ENCODE measurements at regions not wholly inside any gene's neighbourhood (a gene's known extent, or its start where the extent isn't known, plus 50 kb on each side); places are given as distances from the start of the nearest gene placed in this dataset.

DNA sequence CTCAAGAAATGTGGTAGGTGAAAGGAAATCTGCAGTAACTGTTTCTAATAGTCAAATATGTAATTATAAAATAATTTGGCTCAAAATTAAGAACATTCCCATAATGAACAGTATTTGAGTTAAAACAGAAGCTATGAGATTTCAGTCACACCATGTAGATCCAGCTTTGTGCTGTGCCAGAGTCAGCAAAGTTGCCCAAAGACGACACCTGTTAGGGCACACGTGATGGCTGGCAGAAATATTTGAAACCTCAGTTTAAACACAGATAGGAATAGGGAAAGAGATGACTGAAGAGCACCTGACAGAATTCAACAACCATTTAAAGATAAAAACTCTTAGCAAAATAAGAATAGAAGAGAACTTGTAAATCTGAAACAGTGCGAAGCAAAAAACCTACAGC, 129.3 kb downstream of the CD83 start (continued):
- no peak for TF ChIP-seq JUN (CRISPR knock-in tag; IDR thresholded peaks at IDR 0.05)
- no peak for TF ChIP-seq SMAD4 (CRISPR knock-in tag; IDR thresholded peaks at IDR 0.05)

DNA sequence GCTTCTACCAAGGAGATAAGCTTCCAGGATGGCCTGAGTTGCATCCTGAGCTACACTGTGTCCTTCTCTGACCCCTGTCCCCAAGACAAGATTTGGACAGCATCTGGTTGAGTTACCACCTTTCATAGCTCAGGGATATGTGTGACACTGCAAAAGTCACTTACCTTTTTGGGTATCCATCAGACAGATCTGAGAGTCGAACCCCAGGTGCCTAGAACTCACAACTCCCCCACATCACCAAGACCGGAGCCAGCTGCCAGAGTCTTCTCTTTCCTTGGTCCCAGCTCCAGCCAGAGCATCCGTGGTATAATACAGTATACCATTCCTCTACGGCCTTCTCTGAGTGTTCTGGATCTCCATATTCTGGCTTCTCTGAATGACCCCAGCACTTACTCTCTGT, 133.0 kb downstream of the CD83 start:
- Mint-ChIP-seq H3K4me3 (no peak overlapping the region), H3K9me3 (no peaks in the 10 kb centered on the region), H3K27ac (no peak overlapping the region), H3K27me3 (ENCODE audit: low read depth) (no peaks in the 10 kb centered on the region), H3K4me1 (peaks cover 11% of the 10 kb centered on the region), H3K36me3 (no peaks in the 10 kb centered on the region)
- ChIA-PET POLR2A (no interaction called here), CTCF (no interaction called here)
- no peak for ATAC-seq
- no peak for TF ChIP-seq FOXJ3 (CRISPR knock-in tag; IDR thresholded peaks at IDR 0.05; ENCODE audit: borderline replicate concordance)
- TF ChIP-seq GABPB1 (CRISPR knock-in tag; IDR thresholded peaks at IDR 0.05): no peak
- no peak for TF ChIP-seq GTF2I (CRISPR knock-in tag; conservative IDR thresholded peaks at IDR 0.05)
- TF ChIP-seq PRRX2 (CRISPR knock-in tag; IDR thresholded peaks at IDR 0.05): no peak
- TF ChIP-seq HMGA2 (CRISPR knock-in tag; IDR thresholded peaks at IDR 0.05): no peak
- no peak for TF ChIP-seq NR2C2 (CRISPR knock-in tag; IDR thresholded peaks at IDR 0.05)
- no peak for TF ChIP-seq ZBTB21 (CRISPR knock-in tag; IDR thresholded peaks at IDR 0.05; ENCODE audit: borderline replicate concordance)
- no peak for TF ChIP-seq ZNF263 (CRISPR knock-in tag; IDR thresholded peaks at IDR 0.05; ENCODE audit: low read depth)
- DNase-seq (ENCODE audit: low spot score): no peak

DNA sequence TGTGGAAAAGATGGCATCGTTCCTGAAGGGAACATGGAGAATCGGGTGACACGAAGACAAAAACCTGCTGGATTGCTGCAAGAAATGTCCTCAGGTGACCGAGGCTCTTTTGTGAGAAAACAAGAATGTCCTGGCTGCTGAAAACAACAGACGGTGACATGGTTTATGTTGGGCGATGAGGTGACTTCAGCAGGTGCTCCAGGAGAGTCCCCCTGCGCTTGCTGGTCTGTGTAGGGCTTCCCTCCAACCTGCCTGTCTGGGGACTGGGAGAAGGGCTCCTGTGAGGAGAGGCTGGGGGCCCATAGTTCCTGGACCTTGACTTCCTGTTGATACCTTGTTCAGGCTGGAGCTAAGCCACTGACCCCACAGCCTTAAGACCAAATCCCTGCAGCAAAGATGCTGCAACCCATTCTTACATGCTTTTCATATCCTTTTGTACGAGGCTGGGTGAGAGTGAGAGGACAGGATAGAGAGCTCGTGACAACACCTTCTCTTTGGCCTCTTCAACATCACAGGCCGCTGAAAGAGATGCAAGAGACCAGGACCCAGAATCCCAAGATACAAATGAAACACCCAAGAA, 134.8 kb downstream of the CD83 start:
- ChIA-PET POLR2A (no interaction called here), CTCF (no interaction called here)
- H3K27me3 Mint-ChIP-seq (ENCODE audit: low read depth): 0 out of 2 replicates have a peak, but pooled peaks cover 4% of the 10 kb centered on the region
- ATAC-seq (no peak), DNase-seq (ENCODE audit: low spot score) (no peak)
- peaks cover 4% of the 10 kb centered on the region; the same call in 1 of the 2 replicates for H3K4me1 Mint-ChIP-seq
- no peak overlapping the region for H3K27ac Mint-ChIP-seq
- no peaks in the 10 kb centered on the region for H3K36me3 Mint-ChIP-seq
- TF ChIP-seq NFATC4 (CRISPR knock-in tag; IDR thresholded peaks at IDR 0.05) (no peak), ZNF232 (CRISPR knock-in tag; IDR thresholded peaks at IDR 0.05) (no peak), ETV6 (CRISPR knock-in tag; IDR thresholded peaks at IDR 0.05) (no peak), TCF7 (CRISPR knock-in tag; IDR thresholded peaks at IDR 0.05; ENCODE audit: low read depth) (no peak), NFE2L1 (CRISPR knock-in tag; IDR thresholded peaks at IDR 0.05) (no peak), CBFB (CRISPR knock-in tag; IDR thresholded peaks at IDR 0.05; ENCODE audit: low read depth) (no peak)
- TF ChIP-seq, protein P1, sequence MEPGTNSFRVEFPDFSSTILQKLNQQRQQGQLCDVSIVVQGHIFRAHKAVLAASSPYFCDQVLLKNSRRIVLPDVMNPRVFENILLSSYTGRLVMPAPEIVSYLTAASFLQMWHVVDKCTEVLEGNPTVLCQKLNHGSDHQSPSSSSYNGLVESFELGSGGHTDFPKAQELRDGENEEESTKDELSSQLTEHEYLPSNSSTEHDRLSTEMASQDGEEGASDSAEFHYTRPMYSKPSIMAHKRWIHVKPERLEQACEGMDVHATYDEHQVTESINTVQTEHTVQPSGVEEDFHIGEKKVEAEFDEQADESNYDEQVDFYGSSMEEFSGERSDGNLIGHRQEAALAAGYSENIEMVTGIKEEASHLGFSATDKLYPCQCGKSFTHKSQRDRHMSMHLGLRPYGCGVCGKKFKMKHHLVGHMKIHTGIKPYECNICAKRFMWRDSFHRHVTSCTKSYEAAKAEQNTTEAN (CRISPR knock-in tag; IDR thresholded peaks at IDR 0.05): no peak
- TF ChIP-seq, protein P2, sequence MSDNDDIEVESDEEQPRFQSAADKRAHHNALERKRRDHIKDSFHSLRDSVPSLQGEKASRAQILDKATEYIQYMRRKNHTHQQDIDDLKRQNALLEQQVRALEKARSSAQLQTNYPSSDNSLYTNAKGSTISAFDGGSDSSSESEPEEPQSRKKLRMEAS (CRISPR knock-in tag; IDR thresholded peaks at IDR 0.05): no peak
- TF ChIP-seq, protein P3, sequence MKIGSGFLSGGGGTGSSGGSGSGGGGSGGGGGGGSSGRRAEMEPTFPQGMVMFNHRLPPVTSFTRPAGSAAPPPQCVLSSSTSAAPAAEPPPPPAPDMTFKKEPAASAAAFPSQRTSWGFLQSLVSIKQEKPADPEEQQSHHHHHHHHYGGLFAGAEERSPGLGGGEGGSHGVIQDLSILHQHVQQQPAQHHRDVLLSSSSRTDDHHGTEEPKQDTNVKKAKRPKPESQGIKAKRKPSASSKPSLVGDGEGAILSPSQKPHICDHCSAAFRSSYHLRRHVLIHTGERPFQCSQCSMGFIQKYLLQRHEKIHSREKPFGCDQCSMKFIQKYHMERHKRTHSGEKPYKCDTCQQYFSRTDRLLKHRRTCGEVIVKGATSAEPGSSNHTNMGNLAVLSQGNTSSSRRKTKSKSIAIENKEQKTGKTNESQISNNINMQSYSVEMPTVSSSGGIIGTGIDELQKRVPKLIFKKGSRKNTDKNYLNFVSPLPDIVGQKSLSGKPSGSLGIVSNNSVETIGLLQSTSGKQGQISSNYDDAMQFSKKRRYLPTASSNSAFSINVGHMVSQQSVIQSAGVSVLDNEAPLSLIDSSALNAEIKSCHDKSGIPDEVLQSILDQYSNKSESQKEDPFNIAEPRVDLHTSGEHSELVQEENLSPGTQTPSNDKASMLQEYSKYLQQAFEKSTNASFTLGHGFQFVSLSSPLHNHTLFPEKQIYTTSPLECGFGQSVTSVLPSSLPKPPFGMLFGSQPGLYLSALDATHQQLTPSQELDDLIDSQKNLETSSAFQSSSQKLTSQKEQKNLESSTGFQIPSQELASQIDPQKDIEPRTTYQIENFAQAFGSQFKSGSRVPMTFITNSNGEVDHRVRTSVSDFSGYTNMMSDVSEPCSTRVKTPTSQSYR (CRISPR knock-in tag; IDR thresholded peaks at IDR 0.05): no peak
- H3K4me3 Mint-ChIP-seq: no peak overlapping the region
- H3K9me3 Mint-ChIP-seq: no peaks in the 10 kb centered on the region

DNA sequence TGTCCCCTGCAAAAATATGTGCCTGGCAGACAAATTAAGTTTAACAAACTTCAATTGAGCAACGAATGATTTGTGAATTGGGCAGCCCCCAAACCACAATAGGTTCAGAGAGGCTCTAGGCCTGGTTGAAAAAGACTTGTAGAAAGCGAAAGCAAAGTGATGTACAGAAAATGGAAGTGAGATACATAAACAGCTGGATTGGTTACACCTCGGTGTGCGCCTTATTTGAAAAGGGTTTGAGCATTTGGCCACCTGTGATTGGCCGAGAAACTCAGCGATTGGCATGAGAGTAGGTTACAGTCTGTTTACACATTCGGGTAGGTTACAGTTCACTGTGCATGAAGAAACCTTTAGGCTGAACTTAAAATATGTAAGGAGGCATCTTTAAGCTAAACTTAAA, 136.9 kb downstream of the CD83 start:
- ChIA-PET CTCF (interaction anchor here (1.8 kb wide), 1 partner anchor 10 kb away, joined by 11 read pairs; no protein-coding TSS in a partner anchor), POLR2A (no interaction called here)
- Mint-ChIP-seq H3K36me3 (no peaks in the 10 kb centered on the region), H3K4me3 (no peak overlapping the region), H3K27me3 (ENCODE audit: low read depth) (peaks cover 4% of the 10 kb centered on the region; the same call in 1 of the 2 replicates), H3K4me1 (peaks cover 21% of the 10 kb centered on the region), H3K27ac (no peak overlapping the region), H3K9me3 (no peaks in the 10 kb centered on the region)
- DNase-seq (ENCODE audit: low spot score) (no peak), ATAC-seq (no peak)
- no peak for TF ChIP-seq NFE2L1 (CRISPR knock-in tag; IDR thresholded peaks at IDR 0.05)
- TF ChIP-seq, protein P4, sequence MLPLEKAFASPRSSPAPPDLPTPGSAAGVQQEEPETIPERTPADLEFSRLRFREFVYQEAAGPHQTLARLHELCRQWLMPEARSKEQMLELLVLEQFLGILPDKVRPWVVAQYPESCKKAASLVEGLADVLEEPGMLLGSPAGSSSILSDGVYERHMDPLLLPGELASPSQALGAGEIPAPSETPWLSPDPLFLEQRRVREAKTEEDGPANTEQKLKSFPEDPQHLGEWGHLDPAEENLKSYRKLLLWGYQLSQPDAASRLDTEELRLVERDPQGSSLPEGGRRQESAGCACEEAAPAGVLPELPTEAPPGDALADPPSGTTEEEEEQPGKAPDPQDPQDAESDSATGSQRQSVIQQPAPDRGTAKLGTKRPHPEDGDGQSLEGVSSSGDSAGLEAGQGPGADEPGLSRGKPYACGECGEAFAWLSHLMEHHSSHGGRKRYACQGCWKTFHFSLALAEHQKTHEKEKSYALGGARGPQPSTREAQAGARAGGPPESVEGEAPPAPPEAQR (CRISPR knock-in tag; IDR thresholded peaks at IDR 0.05): no peak
- TF ChIP-seq, protein P5, sequence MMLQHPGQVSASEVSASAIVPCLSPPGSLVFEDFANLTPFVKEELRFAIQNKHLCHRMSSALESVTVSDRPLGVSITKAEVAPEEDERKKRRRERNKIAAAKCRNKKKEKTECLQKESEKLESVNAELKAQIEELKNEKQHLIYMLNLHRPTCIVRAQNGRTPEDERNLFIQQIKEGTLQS (CRISPR knock-in tag; conservative IDR thresholded peaks at IDR 0.05): no peak
- no peak for TF ChIP-seq ZNF121 (CRISPR knock-in tag; IDR thresholded peaks at IDR 0.05)
- TF ChIP-seq, protein P6, sequence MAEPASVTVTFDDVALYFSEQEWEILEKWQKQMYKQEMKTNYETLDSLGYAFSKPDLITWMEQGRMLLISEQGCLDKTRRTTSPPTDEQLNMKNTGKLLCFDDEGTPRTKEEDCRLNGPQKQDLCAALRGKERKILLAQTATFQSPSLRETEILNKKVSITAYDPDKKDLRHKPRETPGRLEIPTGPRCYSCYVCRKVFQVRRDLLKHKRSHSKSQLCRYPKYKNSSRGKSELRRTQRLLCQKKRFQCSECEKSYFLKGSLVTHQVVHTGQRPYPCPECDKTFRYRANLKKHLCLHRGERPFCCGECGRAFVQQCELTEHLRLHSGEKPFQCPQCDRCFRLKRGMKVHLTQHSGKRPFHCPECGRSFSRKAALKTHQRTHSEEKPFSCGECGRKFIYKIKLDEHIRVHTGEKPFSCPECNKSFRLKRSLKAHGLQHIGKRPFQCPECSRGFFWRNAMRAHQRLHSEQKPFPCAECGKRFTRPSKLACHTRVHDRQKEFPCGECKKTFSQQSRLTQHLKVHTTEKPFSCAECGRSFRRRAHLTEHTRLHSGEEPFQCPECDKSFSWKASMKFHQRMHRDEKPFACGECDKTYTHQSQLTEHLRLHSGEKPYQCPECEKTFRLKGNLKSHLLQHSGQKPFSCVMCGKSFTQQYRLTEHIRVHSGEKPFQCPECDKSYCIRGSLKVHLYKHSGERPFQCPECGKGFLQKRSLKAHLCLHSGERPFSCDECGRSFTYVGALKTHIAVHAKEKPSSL (CRISPR knock-in tag; conservative IDR thresholded peaks at IDR 0.05): no peak
